WERI-Rb-1 (cell line): ENCODE measurements at regions not wholly inside any gene's neighbourhood (a gene's known extent, or its start where the extent isn't known, plus 50 kb on each side); places are given as distances from the start of the nearest gene placed in this dataset.

ENCODE experiments used
- DNase-seq: peaks from one replicate; pipeline ENCODE4 v3.0.0-alpha.2; 2020
- H3K27ac ChIP-seq: fragments of 250-450 bp; sonication (Bioruptor Pico); 2 replicates; pipeline ENCODE4 v1.5.1; 2020; ENCODE audit warnings: mild to moderate bottlenecking, moderate library complexity
- H3K27me3 ChIP-seq: fragments of 250-450 bp; sonication (Bioruptor Pico); 2 replicates; pipeline ENCODE4 v1.5.1; 2021; ENCODE audit warnings: mild to moderate bottlenecking, low read depth, moderate library complexity; ENCODE audit not compliant: insufficient read depth, severe bottlenecking
- H3K36me3 ChIP-seq: fragments of 250-450 bp; sonication (Bioruptor Pico); 2 replicates; pipeline ENCODE4 v1.5.1; 2020; ENCODE audit warnings: mild to moderate bottlenecking, moderate library complexity
- H3K4me3 ChIP-seq: 2 replicates; pipeline ENCODE4 v1.5.1; 2011; ENCODE audit warnings: low read depth, mild to moderate bottlenecking, control low read depth, low read length
- H3K9me3 ChIP-seq: fragments of 250-450 bp; sonication (Bioruptor Pico); 2 replicates; pipeline ENCODE4 v1.5.1; 2021; ENCODE audit warnings: mild to moderate bottlenecking, moderate library complexity; ENCODE audit not compliant: severe bottlenecking
- TF ChIP-seq, protein P1 (sequence below): IDR thresholded peaks from 2 replicates; pipeline ENCODE4 v1.5.1; 2011; ENCODE audit warnings: low read depth, mild to moderate bottlenecking, control low read depth, inconsistent platforms, low read length

- Histone ChIP-seq H3K27ac (no peak overlapping the region), H3K27me3 (no peaks in the 10 kb centered on the region), H3K36me3 (no peaks in the 10 kb centered on the region), H3K9me3 (no peaks in the 10 kb centered on the region), H3K4me3 (no peak overlapping the region)
- no peak for DNase-seq
- TF ChIP-seq, protein P1, sequence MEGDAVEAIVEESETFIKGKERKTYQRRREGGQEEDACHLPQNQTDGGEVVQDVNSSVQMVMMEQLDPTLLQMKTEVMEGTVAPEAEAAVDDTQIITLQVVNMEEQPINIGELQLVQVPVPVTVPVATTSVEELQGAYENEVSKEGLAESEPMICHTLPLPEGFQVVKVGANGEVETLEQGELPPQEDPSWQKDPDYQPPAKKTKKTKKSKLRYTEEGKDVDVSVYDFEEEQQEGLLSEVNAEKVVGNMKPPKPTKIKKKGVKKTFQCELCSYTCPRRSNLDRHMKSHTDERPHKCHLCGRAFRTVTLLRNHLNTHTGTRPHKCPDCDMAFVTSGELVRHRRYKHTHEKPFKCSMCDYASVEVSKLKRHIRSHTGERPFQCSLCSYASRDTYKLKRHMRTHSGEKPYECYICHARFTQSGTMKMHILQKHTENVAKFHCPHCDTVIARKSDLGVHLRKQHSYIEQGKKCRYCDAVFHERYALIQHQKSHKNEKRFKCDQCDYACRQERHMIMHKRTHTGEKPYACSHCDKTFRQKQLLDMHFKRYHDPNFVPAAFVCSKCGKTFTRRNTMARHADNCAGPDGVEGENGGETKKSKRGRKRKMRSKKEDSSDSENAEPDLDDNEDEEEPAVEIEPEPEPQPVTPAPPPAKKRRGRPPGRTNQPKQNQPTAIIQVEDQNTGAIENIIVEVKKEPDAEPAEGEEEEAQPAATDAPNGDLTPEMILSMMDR, result no peak
Measured at GRCh38 chr14:84108746-84109457, 1421.0 kb upstream of the FLRT2 start.

- Histone ChIP-seq H3K9me3 (no peaks in the 10 kb centered on the region), H3K27ac (no peak overlapping the region), H3K27me3 (no peaks in the 10 kb centered on the region), H3K36me3 (no peaks in the 10 kb centered on the region), H3K4me3 (no peak overlapping the region)
- TF ChIP-seq, protein P1, result no peak
- DNase-seq, result no peak
Measured at GRCh38 chr14:84112589-84112988, 1417.4 kb upstream of the FLRT2 start.

GRCh38 chr14:84125676-84126075 is 1404.3 kb upstream of the FLRT2 start:
- H3K27ac ChIP-seq, result no peak overlapping the region
- no peaks in the 10 kb centered on the region for H3K9me3 ChIP-seq
- TF ChIP-seq, protein P1, result no peak
- no peak overlapping the region for H3K4me3 ChIP-seq
- DNase-seq, result no peak
- no peaks in the 10 kb centered on the region for H3K27me3 ChIP-seq
- H3K36me3 ChIP-seq, result no peaks in the 10 kb centered on the region

DNA sequence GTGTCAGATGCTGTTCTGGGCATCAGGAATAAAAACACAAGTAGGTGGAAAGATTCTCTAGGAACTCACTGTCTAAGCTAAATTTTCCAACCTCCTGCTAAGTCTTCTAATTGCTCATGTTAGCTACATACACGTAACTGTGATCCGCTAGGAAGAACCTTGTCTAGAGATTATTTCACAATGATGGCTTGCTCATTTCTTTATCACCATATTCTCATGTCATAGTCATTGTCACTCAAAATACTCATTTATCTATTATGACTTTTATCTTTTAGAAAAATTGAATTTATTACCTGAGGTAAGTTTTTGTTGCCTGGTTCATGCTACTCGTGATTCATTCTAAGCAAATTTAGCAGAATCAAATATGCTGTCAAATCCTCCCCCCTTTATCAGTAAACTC is 1402.4 kb upstream of the FLRT2 start:
- H3K36me3 ChIP-seq, result no peaks in the 10 kb centered on the region
- no peaks in the 10 kb centered on the region for H3K9me3 ChIP-seq
- H3K27ac ChIP-seq, result no peak overlapping the region
- H3K27me3 ChIP-seq, result no peaks in the 10 kb centered on the region
- no peak overlapping the region for H3K4me3 ChIP-seq
- TF ChIP-seq, protein P1, result no peak
- no peak for DNase-seq

- TF ChIP-seq, protein P1, result no peak
- H3K9me3 ChIP-seq, result no peaks in the 10 kb centered on the region
- H3K36me3 ChIP-seq, result no peaks in the 10 kb centered on the region
- no peaks in the 10 kb centered on the region for H3K27me3 ChIP-seq
- no peak overlapping the region for H3K27ac ChIP-seq
- no peak for DNase-seq
- no peak overlapping the region for H3K4me3 ChIP-seq
Measured at GRCh38 chr14:84128050-84128449, 1401.9 kb upstream of the FLRT2 start.

GRCh38 chr14:84129007-84129406 is 1400.9 kb upstream of the FLRT2 start:
- H3K4me3 ChIP-seq, result no peak overlapping the region
- TF ChIP-seq, protein P1, result no peak
- no peak overlapping the region for H3K27ac ChIP-seq
- no peaks in the 10 kb centered on the region for H3K27me3 ChIP-seq
- no peak for DNase-seq
- H3K36me3 ChIP-seq, result no peaks in the 10 kb centered on the region
- no peaks in the 10 kb centered on the region for H3K9me3 ChIP-seq
